K562 (cell line): ENCODE measurements at regions not wholly inside any gene's neighbourhood (a gene's known extent, or its start where the extent isn't known, plus 50 kb on each side); places are given as distances from the start of the nearest gene placed in this dataset.

ENCODE experiments used
- CTCF ChIP-seq, 3 experiments: IDR thresholded peaks in 2 of 3; conservative IDR thresholded peaks in 1 of 3; 2 replicates each; pipeline ENCODE4 v1.5.1; 2011 to 2012; ENCODE audit warnings: low read length in 3 of 3, mild to moderate bottlenecking in 3 of 3, control low read depth in 2 of 3, improper control_type of control experiment in 1 of 3, inconsistent platforms in 1 of 3, low read depth in 1 of 3, mixed read lengths in 1 of 3, moderate library complexity in 1 of 3; ENCODE audit not compliant: insufficient read depth in 2 of 3
- ELF4 ChIP-seq: fragments of 450-650 bp; formaldehyde crosslinking; IDR thresholded peaks from 2 replicates; pipeline ENCODE4 v1.4.0; 2022; ENCODE audit warnings: missing genetic modification characterization
- FOXM1 ChIP-seq, 2 experiments: fragments of 450-650 bp in 1 of 2; sonication (generic) in 1 of 2; formaldehyde crosslinking in 1 of 2; IDR thresholded peaks; 2 replicates each; pipeline versions ENCODE4 v1.6.1 to v1.9.0; 2017 to 2022; ENCODE audit warnings: low read depth in 2 of 2, mild to moderate bottlenecking in 2 of 2, missing genetic modification reagents in 1 of 2, moderate library complexity in 1 of 2
- GTF2E2 ChIP-seq: fragments of 200-800 bp; sonication (Bioruptor generic); IDR thresholded peaks from 2 replicates; pipeline ENCODE4 v1.6.1; 2016; ENCODE audit warnings: missing genetic modification characterization, missing compliant biosample characterization
- JUND ChIP-seq, 2 experiments: IDR thresholded peaks; 2 replicates in 1 of 2; 3 replicates in 1 of 2; pipeline ENCODE4 v1.6.1; 2011; ENCODE audit warnings: borderline replicate concordance in 2 of 2, low read depth in 2 of 2, low read length in 2 of 2, improper control_type of control experiment in 1 of 2, missing biosample characterization in 1 of 2, missing genetic modification characterization in 1 of 2, missing genetic modification reagents in 1 of 2
- MAFK ChIP-seq: IDR thresholded peaks from 2 replicates; pipeline ENCODE4 v1.6.1; 2011; ENCODE audit warnings: low read length, improper control_type of control experiment
- MEF2D ChIP-seq: conservative IDR thresholded peaks from 2 replicates; pipeline ENCODE4 v1.6.1; 2016; ENCODE audit warnings: low read depth, missing genetic modification characterization, missing compliant biosample characterization
- POLR2AphosphoS5 ChIP-seq: IDR thresholded peaks from 2 replicates; pipeline ENCODE4 v1.6.1; 2011; ENCODE audit warnings: mild to moderate bottlenecking, low read depth, low read length, moderate library complexity; ENCODE audit not compliant: control insufficient read depth, insufficient read depth
- POLR2H ChIP-seq: IDR thresholded peaks from 2 replicates; pipeline ENCODE4 v1.6.1; 2016; ENCODE audit warnings: missing genetic modification characterization, low read depth, mild to moderate bottlenecking, control low read depth, missing compliant biosample characterization, moderate library complexity
- ZNF707 ChIP-seq: fragments of 250-450 bp; sonication (Bioruptor Pico); conservative IDR thresholded peaks from 2 replicates; pipeline ENCODE4 v1.8.0; 2022; ENCODE audit warnings: inconsistent platforms, mild to moderate bottlenecking, moderate library complexity

GRCh38 chr14:83566567-83566966 lies 1963.4 kb upstream of the FLRT2 start:
- no peak for TF ChIP-seq JUND (IDR thresholded peaks at IDR 0.05; ENCODE audit: borderline replicate concordance, low read depth, low read length)
- TF ChIP-seq JUND (tag; IDR thresholded peaks at IDR 0.05; ENCODE audit: borderline replicate concordance, low read depth, low read length): no peak
- no peak for TF ChIP-seq POLR2H (tag)
- TF ChIP-seq MEF2D (tag): no peak
- no peak for TF ChIP-seq POLR2AphosphoS5
- TF ChIP-seq CTCF (IDR thresholded peaks at IDR 0.05 in 2 of 3, conservative IDR thresholded peaks at IDR 0.05 in 1 of 3; ENCODE audit: insufficient read depth in 2 of 3, low read depth in 1 of 3, low read length in 3 of 3): no peak
- no peak for TF ChIP-seq ZNF707 (CRISPR knock-in tag)
- no peak for TF ChIP-seq GTF2E2 (tag)
- no peak for TF ChIP-seq MAFK
- no peak for TF ChIP-seq FOXM1 (IDR thresholded peaks at IDR 0.05; ENCODE audit: low read depth)
- TF ChIP-seq FOXM1 (CRISPR knock-in tag; IDR thresholded peaks at IDR 0.05; ENCODE audit: low read depth): no peak
- no peak for TF ChIP-seq ELF4 (CRISPR knock-in tag)
